Loucy (cell line): ENCODE measurements at regions not wholly inside any gene's neighbourhood (a gene's known extent, or its start where the extent isn't known, plus 50 kb on each side); places are given as distances from the start of the nearest gene placed in this dataset.

Experiments used
- H2AFZ ChIP-seq: fragments of 200-600 bp; sonication (generic); 2 replicates; pipeline ENCODE4 v1.6.0; 2016; ENCODE audit warnings: antibody characterized with exemption, mild to moderate bottlenecking, low read length, moderate library complexity
- H3F3A ChIP-seq: fragments of 200-600 bp; 2 replicates; pipeline ENCODE4 v1.6.0; 2016; ENCODE audit warnings: antibody characterized with exemption, low read depth, mild to moderate bottlenecking
- H3K27me3 ChIP-seq: fragments of 200-600 bp; sonication (generic); 2 replicates; pipeline ENCODE4 v1.6.1; 2014; ENCODE audit warnings: low read length, mild to moderate bottlenecking; ENCODE audit not compliant: insufficient read depth, poor library complexity, severe bottlenecking
- H3K36me3 ChIP-seq: fragments of 200-600 bp; sonication (generic); 2 replicates; pipeline ENCODE4 v1.6.1; 2016; ENCODE audit warnings: low read length; ENCODE audit not compliant: insufficient read depth
- H3K4me1 ChIP-seq: fragments of 200-600 bp; sonication (generic); 2 replicates; pipeline ENCODE4 v1.5.1; 2014; ENCODE audit warnings: low read length, mild to moderate bottlenecking; ENCODE audit not compliant: insufficient read depth, poor library complexity, severe bottlenecking
- H3K4me2 ChIP-seq: fragments of 200-600 bp; sonication (generic); 2 replicates; pipeline ENCODE4 v1.6.0; 2014; ENCODE audit warnings: antibody characterized with exemption, low read length, low read depth, mild to moderate bottlenecking; ENCODE audit not compliant: poor library complexity, severe bottlenecking
- H3K4me3 ChIP-seq: fragments of 200-600 bp; sonication (generic); 2 replicates; pipeline ENCODE4 v1.5.1; 2014; ENCODE audit warnings: low read length, mild to moderate bottlenecking, mixed read lengths; ENCODE audit not compliant: poor library complexity, severe bottlenecking
- H3K79me2 ChIP-seq: fragments of 200-600 bp; sonication (generic); 2 replicates; pipeline ENCODE4 v1.6.1; 2014; ENCODE audit warnings: low read length; ENCODE audit not compliant: insufficient read depth
- H3K9ac ChIP-seq: fragments of 200-600 bp; sonication (generic); 2 replicates; pipeline ENCODE4 v1.6.0; 2014; ENCODE audit warnings: mild to moderate bottlenecking, low read depth, low read length, moderate library complexity; ENCODE audit not compliant: poor library complexity, severe bottlenecking
- H3K9me2 ChIP-seq: fragments of 200-600 bp; sonication (generic); replicated peaks from 2 replicates; pipeline ENCODE4 v1.6.1; 2016; ENCODE audit warnings: low read depth, low read length, mixed read lengths
- H3K9me3 ChIP-seq: fragments of 200-600 bp; sonication (generic); 2 replicates; pipeline ENCODE4 v1.6.1; 2014; ENCODE audit warnings: mild to moderate bottlenecking, antibody characterized with exemption, low read length, low read depth; ENCODE audit not compliant: insufficient read depth
- H4K20me1 ChIP-seq: fragments of 200-600 bp; sonication (generic); 2 replicates; pipeline ENCODE4 v1.6.0; 2014; ENCODE audit warnings: antibody characterized with exemption, low read length, mild to moderate bottlenecking; ENCODE audit not compliant: insufficient read depth, poor library complexity, severe bottlenecking
- CTCF ChIP-seq: fragments of 200-600 bp; sonication (generic); conservative IDR thresholded peaks from 2 replicates; pipeline ENCODE4 v1.5.1; 2014; ENCODE audit warnings: mild to moderate bottlenecking, antibody characterized with exemption, low read length
- EZH2phosphoT487 ChIP-seq: fragments of 200-600 bp; IDR thresholded peaks from 2 replicates; pipeline ENCODE4 v1.6.1; 2018; ENCODE audit warnings: antibody characterized with exemption, mild to moderate bottlenecking, moderate library complexity, borderline replicate concordance

GRCh38 chr13:54390841-54391240 lies 1362.2 kb downstream of the OLFM4 start:
- Histone ChIP-seq H3K79me2 (no peaks in the 10 kb centered on the region), H3K4me1 (no peaks in the 10 kb centered on the region), H3K9me3 (no peaks in the 10 kb centered on the region), H3K9ac (no peak overlapping the region), H3K36me3 (no peaks in the 10 kb centered on the region), H4K20me1 (no peaks in the 10 kb centered on the region), H2AFZ (no peak overlapping the region), H3K27me3 (no peaks in the 10 kb centered on the region), H3F3A (no peaks in the 10 kb centered on the region), H3K4me3 (no peak overlapping the region), H3K9me2 (no peaks in the 10 kb centered on the region), H3K4me2 (no peak overlapping the region)
- TF ChIP-seq EZH2phosphoT487 = no peak
- TF ChIP-seq CTCF = no peak

GRCh38 chr13:54394085-54394700 lies 1365.6 kb downstream of the OLFM4 start:
- no peaks in the 10 kb centered on the region for H3K27me3 ChIP-seq
- no peak overlapping the region for H3K4me2 ChIP-seq
- H3K9me3 ChIP-seq = no peaks in the 10 kb centered on the region
- H3K4me1 ChIP-seq = no peaks in the 10 kb centered on the region
- H3K79me2 ChIP-seq = no peaks in the 10 kb centered on the region
- H3K9me2 ChIP-seq = no peaks in the 10 kb centered on the region
- H2AFZ ChIP-seq = no peak overlapping the region
- TF ChIP-seq CTCF = no peak
- TF ChIP-seq EZH2phosphoT487 = no peak
- no peak overlapping the region for H3K4me3 ChIP-seq
- H3K9ac ChIP-seq = no peak overlapping the region
- H4K20me1 ChIP-seq = no peaks in the 10 kb centered on the region
- H3K36me3 ChIP-seq = no peaks in the 10 kb centered on the region
- no peaks in the 10 kb centered on the region for H3F3A ChIP-seq

- H3K27me3 ChIP-seq = no peaks in the 10 kb centered on the region
- no peaks in the 10 kb centered on the region for H3K9me2 ChIP-seq
- no peak overlapping the region for H3K4me2 ChIP-seq
- no peaks in the 10 kb centered on the region for H3K36me3 ChIP-seq
- no peaks in the 10 kb centered on the region for H3F3A ChIP-seq
- no peaks in the 10 kb centered on the region for H3K9me3 ChIP-seq
- H3K4me3 ChIP-seq = no peak overlapping the region
- H4K20me1 ChIP-seq = no peaks in the 10 kb centered on the region
- H2AFZ ChIP-seq = no peak overlapping the region
- no peaks in the 10 kb centered on the region for H3K79me2 ChIP-seq
- TF ChIP-seq CTCF = no peak
- TF ChIP-seq EZH2phosphoT487 = no peak
- H3K4me1 ChIP-seq = no peaks in the 10 kb centered on the region
- H3K9ac ChIP-seq = no peak overlapping the region
Observed at GRCh38 chr13:54394908-54395307, 1366.3 kb downstream of the OLFM4 start.
